A549 (cell line): ENCODE measurements at regions not wholly inside any gene's neighbourhood (a gene's known extent, or its start where the extent isn't known, plus 50 kb on each side); places are given as distances from the start of the nearest gene placed in this dataset.

Experiments used
- ATAC-seq, 2 experiments: fragments of 200-7000 bp in 1 of 2; fragments of >200 bp in 1 of 2; cut with Nextera tagmentation in 1 of 2; cut with Tn5 transposase in 1 of 2; 3 replicates each; pipeline versions ENCODE4 v1.8.0 to v1.9.1; 2018 to 2020; ENCODE audit warnings: mild to moderate bottlenecking in 1 of 2, moderate library complexity in 1 of 2
- CTCF ChIA-PET: fragments of 300-600 bp; sonication (Branson Sonifier 250); formaldehyde crosslinking; extraction: SDS; loops from one replicate; lab custom pipeline; 2021; ENCODE audit warnings: antibody characterized with exemption, inconsistent platforms; lab: Yijun Ruan, JAX
- POLR2A ChIA-PET: fragments of 350-600 bp; formaldehyde crosslinking; extraction: SDS; loops from one replicate; lab custom pipeline; 2021; ENCODE audit warnings: antibody characterized with exemption, inconsistent platforms; lab: Yijun Ruan, JAX
- DNase-seq, 2 experiments: peaks; one replicate each; pipeline versions ENCODE4 v3.0.0 to v3.0.0-alpha.2; 2011 to 2016; ENCODE audit warnings: low read depth in 1 of 2, low spot score in 1 of 2
- FAIRE-seq: peaks from 2 replicates; lab custom pipeline; 2011; peaks lifted over from hg19 to GRCh38; lab: Jason Lieb, UNC
- H3K27ac ChIP-seq, 2 experiments: fragments of >200 bp; sonication (Bioruptor Twin); formaldehyde crosslinking; 3 replicates each; pipeline ENCODE4 v1.5.1; 2016 to 2017
- H3K4me1 ChIP-seq: fragments of >200 bp; sonication (Bioruptor Twin); formaldehyde crosslinking; 3 replicates; pipeline ENCODE4 v1.6.1; 2016
- H3K4me2 ChIP-seq: fragments of >200 bp; sonication (Bioruptor Twin); formaldehyde crosslinking; 3 replicates; pipeline ENCODE4 v1.6.1; 2016
- H3K4me3 ChIP-seq: fragments of >200 bp; sonication (Bioruptor Twin); formaldehyde crosslinking; 3 replicates; pipeline ENCODE4 v1.5.1; 2016
- H3K9me3 ChIP-seq: fragments of >200 bp; sonication (Bioruptor Twin); formaldehyde crosslinking; 3 replicates; pipeline ENCODE4 v1.6.1; 2016
- CBX2 ChIP-seq: fragments of 200-600 bp; sonication (generic); IDR thresholded peaks from 2 replicates; pipeline ENCODE4 v1.6.1; 2016; ENCODE audit warnings: low read depth, mild to moderate bottlenecking, borderline replicate concordance
- CBX8 ChIP-seq: fragments of 200-600 bp; sonication (generic); IDR thresholded peaks from 2 replicates; pipeline ENCODE4 v1.6.1; 2016
- CEBPB ChIP-seq, 2 experiments: fragments of >200 bp in 1 of 2; sonication (Bioruptor Twin) in 1 of 2; formaldehyde crosslinking in 1 of 2; IDR thresholded peaks; 2 replicates each; pipeline ENCODE4 v1.6.1; 2012 to 2016
- CHD2 ChIP-seq: fragments of 150-350 bp; IDR thresholded peaks from 2 replicates; pipeline ENCODE4 v1.6.1; 2014; ENCODE audit warnings: low read length; ENCODE audit not compliant: partially characterized antibody
- CHD4 ChIP-seq: fragments of 200-600 bp; sonication (generic); IDR thresholded peaks from 2 replicates; pipeline ENCODE4 v1.6.1; 2016; ENCODE audit warnings: antibody characterized with exemption, mild to moderate bottlenecking, borderline replicate concordance
- EHF ChIP-seq: fragments of 250-450 bp; sonication (Bioruptor Pico); IDR thresholded peaks from 2 replicates; pipeline ENCODE4 v1.5.0; 2020; ENCODE audit warnings: mild to moderate bottlenecking
- EHMT2 ChIP-seq: fragments of 200-600 bp; sonication (generic); IDR thresholded peaks from 2 replicates; pipeline ENCODE4 v1.6.1; 2016; ENCODE audit warnings: antibody characterized with exemption, low read depth, mild to moderate bottlenecking, moderate library complexity
- EP300 ChIP-seq, 2 experiments: fragments of >200 bp; sonication (Bioruptor Twin); formaldehyde crosslinking; IDR thresholded peaks; 2 replicates in 1 of 2; 3 replicates in 1 of 2; pipeline ENCODE4 v1.6.1; 2016 to 2017
- FOSL2 ChIP-seq, 2 experiments: fragments of 450-650 bp in 1 of 2; fragments of >200 bp in 1 of 2; sonication (Bioruptor Twin) in 1 of 2; formaldehyde crosslinking; IDR thresholded peaks; 2 replicates each; pipeline versions ENCODE4 v1.5.0 to v1.6.1; 2016 to 2020; ENCODE audit warnings: mild to moderate bottlenecking in 1 of 2, moderate library complexity in 1 of 2
- GATA3 ChIP-seq: IDR thresholded peaks from 2 replicates; pipeline ENCODE4 v1.6.1; 2012; ENCODE audit warnings: borderline replicate concordance
- HDAC2 ChIP-seq: fragments of 200-600 bp; sonication (generic); IDR thresholded peaks from 2 replicates; pipeline ENCODE4 v1.6.1; 2016
- HEYL ChIP-seq: fragments of 250-450 bp; sonication (Bioruptor Pico); IDR thresholded peaks from 2 replicates; pipeline ENCODE4 v1.8.0; 2021; ENCODE audit warnings: mild to moderate bottlenecking, moderate library complexity
- HOXB5 ChIP-seq: fragments of 250-450 bp; sonication (Bioruptor Pico); IDR thresholded peaks from 2 replicates; pipeline ENCODE4 v1.5.0; 2020; ENCODE audit warnings: mild to moderate bottlenecking, moderate library complexity
- JUN ChIP-seq, 2 experiments: fragments of >200 bp; sonication (Bioruptor Twin); formaldehyde crosslinking; IDR thresholded peaks; 2 replicates in 1 of 2; 3 replicates in 1 of 2; pipeline ENCODE4 v1.6.1; 2016 to 2017
- JUNB ChIP-seq: fragments of >200 bp; sonication (Bioruptor Twin); formaldehyde crosslinking; IDR thresholded peaks from 2 replicates; pipeline ENCODE4 v1.6.1; 2016
- KDM1A ChIP-seq: fragments of 200-600 bp; sonication (generic); IDR thresholded peaks from 2 replicates; pipeline ENCODE4 v1.6.1; 2016; ENCODE audit warnings: low read depth, mild to moderate bottlenecking
- NFE2L2 ChIP-seq: fragments of 150-350 bp; conservative IDR thresholded peaks from 2 replicates; pipeline ENCODE4 v1.6.1; 2014; ENCODE audit warnings: low read length
- RCOR1 ChIP-seq: fragments of 150-350 bp; IDR thresholded peaks from 2 replicates; pipeline ENCODE4 v1.6.1; 2014; ENCODE audit warnings: antibody characterized with exemption, low read length, low read depth
- RFX5 ChIP-seq: fragments of 450-650 bp; IDR thresholded peaks from 2 replicates; pipeline ENCODE4 v1.7.1; 2014; ENCODE audit warnings: antibody characterized with exemption, mild to moderate bottlenecking, moderate library complexity
- TFCP2L1 ChIP-seq: fragments of 250-450 bp; sonication (Bioruptor Pico); IDR thresholded peaks from 2 replicates; pipeline ENCODE4 v1.5.0; 2021; ENCODE audit warnings: mild to moderate bottlenecking
- TP53 ChIP-seq: fragments of 250-450 bp; sonication (Bioruptor Pico); IDR thresholded peaks from 2 replicates; pipeline ENCODE4 v1.5.0; 2021; ENCODE audit warnings: mild to moderate bottlenecking, moderate library complexity
- ZC3H11A ChIP-seq: fragments of 450-650 bp; IDR thresholded peaks from 2 replicates; pipeline ENCODE4 v1.6.1; 2014; ENCODE audit warnings: antibody characterized with exemption, mild to moderate bottlenecking
- ZSCAN20 ChIP-seq: fragments of 250-450 bp; sonication (Bioruptor Pico); IDR thresholded peaks from 2 replicates; pipeline ENCODE4 v1.8.0; 2022; ENCODE audit warnings: mild to moderate bottlenecking, moderate library complexity
- WGBS: methylation state at CpG from one replicate; pipeline ENCODE4 v1.1.6; 2017; ENCODE audit errors: missing lambda C conversion rate; 5-methylcytosine and 5-hydroxymethylcytosine counted together
- TF ChIP-seq, protein P1 (sequence below): fragments of 250-450 bp; sonication (Bioruptor Pico); IDR thresholded peaks from 2 replicates; pipeline ENCODE4 v1.5.0; 2020; ENCODE audit warnings: low read depth, mild to moderate bottlenecking, moderate library complexity
- TF ChIP-seq, protein P2 (sequence below): IDR thresholded peaks from 2 replicates; pipeline ENCODE4 v1.6.1; 2012
- TF ChIP-seq, protein P3 (sequence below): fragments of 150-350 bp; IDR thresholded peaks from 2 replicates; pipeline ENCODE4 v1.6.1; 2014; ENCODE audit warnings: low read depth, mild to moderate bottlenecking, low read length
- TF ChIP-seq, protein P4 (sequence below): IDR thresholded peaks from 2 replicates; pipeline ENCODE4 v1.6.1; 2012; ENCODE audit warnings: low read depth, borderline replicate concordance
- TF ChIP-seq, protein P5 (sequence below): IDR thresholded peaks from 2 replicates; pipeline ENCODE4 v1.6.1; 2012
- TF ChIP-seq, protein P6 (sequence below): fragments of 450-650 bp; IDR thresholded peaks from 2 replicates; pipeline ENCODE4 v1.6.1; 2014; ENCODE audit warnings: antibody characterized with exemption
- TF ChIP-seq, protein P7 (sequence below): fragments of 200-600 bp; sonication (generic); IDR thresholded peaks from 2 replicates; pipeline ENCODE4 v1.6.1; 2016; ENCODE audit warnings: antibody characterized with exemption, mild to moderate bottlenecking, moderate library complexity
- TF ChIP-seq, protein P8 (sequence below): fragments of >200 bp; sonication (Bioruptor Twin); formaldehyde crosslinking; IDR thresholded peaks from 2 replicates; pipeline ENCODE4 v1.6.1; 2016

DNA sequence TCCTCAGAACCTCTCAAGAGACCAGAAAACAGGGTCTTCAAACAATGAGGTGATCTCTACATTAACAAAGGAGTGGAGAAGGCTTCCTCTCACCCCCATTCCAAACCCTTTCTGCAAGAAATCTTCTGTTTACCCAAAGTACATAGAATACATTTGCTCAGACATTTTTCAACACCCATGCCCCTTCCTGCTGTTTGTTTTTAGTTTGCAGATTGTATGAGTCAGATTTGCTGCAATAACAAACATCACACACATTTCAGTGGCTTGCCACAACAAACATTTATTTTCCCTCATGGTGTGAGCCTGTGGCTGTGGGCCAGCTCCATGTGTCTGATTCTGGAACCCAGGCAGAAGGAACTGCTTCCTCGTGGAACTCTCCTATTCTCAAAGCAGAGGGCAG, 68.2 kb upstream of the BAIAP2L1 start:
- CTCF ChIA-PET = no interaction called here
- 15% methylated on average over 1 of the region's 1 CpG for WGBS

More for the DNA sequence above, 68.2 kb upstream of the BAIAP2L1 start:
- POLR2A ChIA-PET = no interaction called here
- Histone ChIP-seq H3K27ac (no peak overlapping the region), H3K4me3 (no peak overlapping the region), H3K4me2 (no peak overlapping the region), H3K9me3 (peaks cover 23% of the 10 kb centered on the region), H3K4me1 (0 out of 3 replicates have a peak, but pooled peaks cover 8% of the 10 kb centered on the region)
- no peak for TF ChIP-seq ZSCAN20 (CRISPR knock-in tag)
- TF ChIP-seq TP53 (CRISPR knock-in tag) = no peak
- TF ChIP-seq, protein P1, sequence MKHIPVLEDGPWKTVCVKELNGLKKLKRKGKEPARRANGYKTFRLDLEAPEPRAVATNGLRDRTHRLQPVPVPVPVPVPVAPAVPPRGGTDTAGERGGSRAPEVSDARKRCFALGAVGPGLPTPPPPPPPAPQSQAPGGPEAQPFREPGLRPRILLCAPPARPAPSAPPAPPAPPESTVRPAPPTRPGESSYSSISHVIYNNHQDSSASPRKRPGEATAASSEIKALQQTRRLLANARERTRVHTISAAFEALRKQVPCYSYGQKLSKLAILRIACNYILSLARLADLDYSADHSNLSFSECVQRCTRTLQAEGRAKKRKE (CRISPR knock-in tag) = no peak
- TF ChIP-seq EP300 (IDR thresholded peaks at IDR 0.05) = 0 out of 5 replicates have a peak, but pooled peaks of 1 of the 2 experiments have one; percentile 17
- TF ChIP-seq RFX5 = no peak
- no peak for TF ChIP-seq TFCP2L1 (CRISPR knock-in tag)
- TF ChIP-seq EHMT2 = no peak
- TF ChIP-seq CBX8 = no peak
- no peak for TF ChIP-seq RCOR1
- TF ChIP-seq, protein P2, sequence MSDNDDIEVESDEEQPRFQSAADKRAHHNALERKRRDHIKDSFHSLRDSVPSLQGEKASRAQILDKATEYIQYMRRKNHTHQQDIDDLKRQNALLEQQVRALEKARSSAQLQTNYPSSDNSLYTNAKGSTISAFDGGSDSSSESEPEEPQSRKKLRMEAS = 0 out of 2 replicates have a peak, but pooled peaks have one; percentile 37
- TF ChIP-seq, protein P3, sequence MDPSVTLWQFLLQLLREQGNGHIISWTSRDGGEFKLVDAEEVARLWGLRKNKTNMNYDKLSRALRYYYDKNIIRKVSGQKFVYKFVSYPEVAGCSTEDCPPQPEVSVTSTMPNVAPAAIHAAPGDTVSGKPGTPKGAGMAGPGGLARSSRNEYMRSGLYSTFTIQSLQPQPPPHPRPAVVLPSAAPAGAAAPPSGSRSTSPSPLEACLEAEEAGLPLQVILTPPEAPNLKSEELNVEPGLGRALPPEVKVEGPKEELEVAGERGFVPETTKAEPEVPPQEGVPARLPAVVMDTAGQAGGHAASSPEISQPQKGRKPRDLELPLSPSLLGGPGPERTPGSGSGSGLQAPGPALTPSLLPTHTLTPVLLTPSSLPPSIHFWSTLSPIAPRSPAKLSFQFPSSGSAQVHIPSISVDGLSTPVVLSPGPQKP = no peak
- peak in 1 of 2 experiments; percentile 46; a peak in 1 of 5 replicates for TF ChIP-seq JUN (IDR thresholded peaks at IDR 0.05)
- TF ChIP-seq HDAC2 = no peak
- TF ChIP-seq EHF (CRISPR knock-in tag) = no peak
- TF ChIP-seq, protein P4, sequence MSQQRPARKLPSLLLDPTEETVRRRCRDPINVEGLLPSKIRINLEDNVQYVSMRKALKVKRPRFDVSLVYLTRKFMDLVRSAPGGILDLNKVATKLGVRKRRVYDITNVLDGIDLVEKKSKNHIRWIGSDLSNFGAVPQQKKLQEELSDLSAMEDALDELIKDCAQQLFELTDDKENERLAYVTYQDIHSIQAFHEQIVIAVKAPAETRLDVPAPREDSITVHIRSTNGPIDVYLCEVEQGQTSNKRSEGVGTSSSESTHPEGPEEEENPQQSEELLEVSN = no peak
- TF ChIP-seq CHD4 = no peak
- TF ChIP-seq, protein P5, sequence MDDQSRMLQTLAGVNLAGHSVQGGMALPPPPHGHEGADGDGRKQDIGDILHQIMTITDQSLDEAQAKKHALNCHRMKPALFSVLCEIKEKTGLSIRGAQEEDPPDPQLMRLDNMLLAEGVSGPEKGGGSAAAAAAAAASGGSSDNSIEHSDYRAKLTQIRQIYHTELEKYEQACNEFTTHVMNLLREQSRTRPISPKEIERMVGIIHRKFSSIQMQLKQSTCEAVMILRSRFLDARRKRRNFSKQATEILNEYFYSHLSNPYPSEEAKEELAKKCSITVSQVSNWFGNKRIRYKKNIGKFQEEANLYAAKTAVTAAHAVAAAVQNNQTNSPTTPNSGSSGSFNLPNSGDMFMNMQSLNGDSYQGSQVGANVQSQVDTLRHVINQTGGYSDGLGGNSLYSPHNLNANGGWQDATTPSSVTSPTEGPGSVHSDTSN = no peak
- TF ChIP-seq, protein P6, sequence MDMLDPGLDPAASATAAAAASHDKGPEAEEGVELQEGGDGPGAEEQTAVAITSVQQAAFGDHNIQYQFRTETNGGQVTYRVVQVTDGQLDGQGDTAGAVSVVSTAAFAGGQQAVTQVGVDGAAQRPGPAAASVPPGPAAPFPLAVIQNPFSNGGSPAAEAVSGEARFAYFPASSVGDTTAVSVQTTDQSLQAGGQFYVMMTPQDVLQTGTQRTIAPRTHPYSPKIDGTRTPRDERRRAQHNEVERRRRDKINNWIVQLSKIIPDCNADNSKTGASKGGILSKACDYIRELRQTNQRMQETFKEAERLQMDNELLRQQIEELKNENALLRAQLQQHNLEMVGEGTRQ = no peak
- TF ChIP-seq CHD2 = no peak
- TF ChIP-seq NFE2L2 = no peak
- TF ChIP-seq GATA3 = peak; percentile 91
- TF ChIP-seq, protein P7, sequence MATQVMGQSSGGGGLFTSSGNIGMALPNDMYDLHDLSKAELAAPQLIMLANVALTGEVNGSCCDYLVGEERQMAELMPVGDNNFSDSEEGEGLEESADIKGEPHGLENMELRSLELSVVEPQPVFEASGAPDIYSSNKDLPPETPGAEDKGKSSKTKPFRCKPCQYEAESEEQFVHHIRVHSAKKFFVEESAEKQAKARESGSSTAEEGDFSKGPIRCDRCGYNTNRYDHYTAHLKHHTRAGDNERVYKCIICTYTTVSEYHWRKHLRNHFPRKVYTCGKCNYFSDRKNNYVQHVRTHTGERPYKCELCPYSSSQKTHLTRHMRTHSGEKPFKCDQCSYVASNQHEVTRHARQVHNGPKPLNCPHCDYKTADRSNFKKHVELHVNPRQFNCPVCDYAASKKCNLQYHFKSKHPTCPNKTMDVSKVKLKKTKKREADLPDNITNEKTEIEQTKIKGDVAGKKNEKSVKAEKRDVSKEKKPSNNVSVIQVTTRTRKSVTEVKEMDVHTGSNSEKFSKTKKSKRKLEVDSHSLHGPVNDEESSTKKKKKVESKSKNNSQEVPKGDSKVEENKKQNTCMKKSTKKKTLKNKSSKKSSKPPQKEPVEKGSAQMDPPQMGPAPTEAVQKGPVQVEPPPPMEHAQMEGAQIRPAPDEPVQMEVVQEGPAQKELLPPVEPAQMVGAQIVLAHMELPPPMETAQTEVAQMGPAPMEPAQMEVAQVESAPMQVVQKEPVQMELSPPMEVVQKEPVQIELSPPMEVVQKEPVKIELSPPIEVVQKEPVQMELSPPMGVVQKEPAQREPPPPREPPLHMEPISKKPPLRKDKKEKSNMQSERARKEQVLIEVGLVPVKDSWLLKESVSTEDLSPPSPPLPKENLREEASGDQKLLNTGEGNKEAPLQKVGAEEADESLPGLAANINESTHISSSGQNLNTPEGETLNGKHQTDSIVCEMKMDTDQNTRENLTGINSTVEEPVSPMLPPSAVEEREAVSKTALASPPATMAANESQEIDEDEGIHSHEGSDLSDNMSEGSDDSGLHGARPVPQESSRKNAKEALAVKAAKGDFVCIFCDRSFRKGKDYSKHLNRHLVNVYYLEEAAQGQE = no peak
- TF ChIP-seq HOXB5 (CRISPR knock-in tag) = no peak
- TF ChIP-seq JUNB = 0 out of 2 replicates have a peak, but pooled peaks have one; percentile 28
- peak; percentile 20 to 69; a peak in 3 of 4 replicates for TF ChIP-seq CEBPB (IDR thresholded peaks at IDR 0.05)
- no peak for TF ChIP-seq FOSL2 (IDR thresholded peaks at IDR 0.05)
- peak; percentile 74 for TF ChIP-seq FOSL2 (CRISPR knock-in tag; IDR thresholded peaks at IDR 0.05)
- TF ChIP-seq, protein P8, sequence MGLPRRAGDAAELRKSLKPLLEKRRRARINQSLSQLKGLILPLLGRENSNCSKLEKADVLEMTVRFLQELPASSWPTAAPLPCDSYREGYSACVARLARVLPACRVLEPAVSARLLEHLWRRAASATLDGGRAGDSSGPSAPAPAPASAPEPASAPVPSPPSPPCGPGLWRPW = no peak
- TF ChIP-seq HEYL (CRISPR knock-in tag) = no peak
- no peak for TF ChIP-seq KDM1A
- TF ChIP-seq CBX2 = no peak
- TF ChIP-seq ZC3H11A = no peak
- DNase-seq = peak in 1 of 2 experiments; percentile 70
- peak in 1 of 2 experiments; percentile 63; a peak in 3 of 6 replicates for ATAC-seq
- FAIRE-seq = no peak
